ENCODE measurements at regions not wholly inside any gene's neighbourhood (a gene's known extent, or its start where the extent isn't known, plus 50 kb on each side); places are given as distances from the start of the nearest gene placed in this dataset.

DNA sequence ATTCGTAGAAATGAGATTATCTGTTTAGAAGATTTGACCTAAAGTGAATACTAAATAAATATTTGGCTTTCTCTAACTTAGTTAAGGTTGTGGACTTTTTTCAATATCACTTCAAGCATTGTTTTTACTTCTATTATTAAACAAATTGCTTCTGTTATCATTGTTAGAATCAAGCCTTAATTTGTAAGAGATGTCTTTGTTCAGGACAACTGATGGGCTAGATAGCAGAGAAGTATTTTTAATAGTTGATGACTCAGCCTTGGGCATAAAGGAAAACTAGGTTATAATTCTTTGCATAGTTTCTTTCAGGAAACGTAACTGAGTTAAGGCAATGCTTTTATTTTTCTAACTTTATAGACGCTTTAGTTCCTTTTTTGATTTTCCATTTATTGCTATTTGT lies 128.8 kb upstream of the SMIM30 start:
- DNase-seq (ENCODE audit: insufficient read length, low spot score) = no peak
- TF ChIP-seq, protein P1, sequence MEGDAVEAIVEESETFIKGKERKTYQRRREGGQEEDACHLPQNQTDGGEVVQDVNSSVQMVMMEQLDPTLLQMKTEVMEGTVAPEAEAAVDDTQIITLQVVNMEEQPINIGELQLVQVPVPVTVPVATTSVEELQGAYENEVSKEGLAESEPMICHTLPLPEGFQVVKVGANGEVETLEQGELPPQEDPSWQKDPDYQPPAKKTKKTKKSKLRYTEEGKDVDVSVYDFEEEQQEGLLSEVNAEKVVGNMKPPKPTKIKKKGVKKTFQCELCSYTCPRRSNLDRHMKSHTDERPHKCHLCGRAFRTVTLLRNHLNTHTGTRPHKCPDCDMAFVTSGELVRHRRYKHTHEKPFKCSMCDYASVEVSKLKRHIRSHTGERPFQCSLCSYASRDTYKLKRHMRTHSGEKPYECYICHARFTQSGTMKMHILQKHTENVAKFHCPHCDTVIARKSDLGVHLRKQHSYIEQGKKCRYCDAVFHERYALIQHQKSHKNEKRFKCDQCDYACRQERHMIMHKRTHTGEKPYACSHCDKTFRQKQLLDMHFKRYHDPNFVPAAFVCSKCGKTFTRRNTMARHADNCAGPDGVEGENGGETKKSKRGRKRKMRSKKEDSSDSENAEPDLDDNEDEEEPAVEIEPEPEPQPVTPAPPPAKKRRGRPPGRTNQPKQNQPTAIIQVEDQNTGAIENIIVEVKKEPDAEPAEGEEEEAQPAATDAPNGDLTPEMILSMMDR (IDR thresholded peaks at IDR 0.05; ENCODE audit: insufficient read depth, missing control alignments) = no peak
- FAIRE-seq = no peak

DNA sequence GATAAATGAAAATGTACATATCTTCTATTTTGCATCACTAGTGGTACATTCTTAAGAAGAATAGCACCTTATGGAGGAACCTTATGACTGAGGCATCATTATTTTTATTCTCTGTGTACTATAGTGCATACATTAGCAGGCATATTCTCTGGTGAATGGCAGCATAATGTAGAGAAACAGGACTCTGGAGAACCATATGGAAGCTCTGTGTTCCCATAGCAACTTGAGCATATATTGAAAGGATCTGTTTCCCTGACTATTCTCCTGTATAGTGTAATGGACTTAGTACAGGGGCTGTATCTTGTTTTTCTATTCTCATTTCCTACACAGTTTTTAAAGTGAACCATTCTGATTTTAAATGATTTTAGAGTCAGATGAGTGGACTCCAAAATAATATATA lies 128.4 kb upstream of the SMIM30 start:
- DNase-seq (ENCODE audit: insufficient read length, low spot score) (no peak), FAIRE-seq (no peak)
- TF ChIP-seq, protein P1 (IDR thresholded peaks at IDR 0.05; ENCODE audit: insufficient read depth, missing control alignments) = no peak

DNA sequence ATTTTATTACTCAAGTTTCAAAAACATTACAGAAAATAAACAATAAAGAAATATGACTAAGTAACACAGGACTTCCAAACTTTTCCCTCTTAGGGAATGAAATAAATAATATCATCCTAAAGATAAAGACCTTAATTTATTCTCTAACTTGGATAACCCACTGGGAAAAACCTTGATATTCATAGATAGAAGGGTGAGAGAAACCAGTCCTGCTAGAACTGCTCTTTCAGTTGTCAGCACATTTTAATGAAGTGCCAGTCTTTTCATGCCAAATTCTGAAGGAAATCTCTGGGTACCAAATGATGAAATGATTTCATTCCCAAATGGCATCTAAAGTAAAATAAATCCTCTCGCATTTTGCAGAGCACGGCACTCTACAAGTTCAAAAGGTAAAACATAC lies 114.5 kb upstream of the SMIM30 start:
- no peak for DNase-seq (ENCODE audit: insufficient read length, low spot score)
- TF ChIP-seq, protein P1 (IDR thresholded peaks at IDR 0.05; ENCODE audit: insufficient read depth, missing control alignments) = no peak
- no peak for FAIRE-seq

DNA sequence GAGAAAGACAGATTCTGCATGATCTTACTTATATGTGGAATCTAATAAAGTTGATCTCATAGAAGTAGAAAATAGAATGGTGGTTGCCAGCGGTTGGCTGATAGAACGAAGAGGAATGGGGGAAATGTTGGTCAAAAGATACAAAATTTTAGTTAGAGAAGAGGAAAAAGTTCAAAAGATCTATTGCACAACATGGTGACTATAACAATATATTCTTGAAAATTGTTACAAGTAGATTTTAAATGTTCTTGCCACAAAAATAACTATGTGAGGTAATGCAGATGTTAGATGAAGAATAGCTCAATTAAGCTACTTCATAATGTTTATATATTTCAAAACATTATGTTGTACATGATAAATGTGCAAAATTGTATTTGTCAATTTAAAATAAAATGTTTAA lies 112.3 kb upstream of the SMIM30 start:
- DNase-seq (ENCODE audit: insufficient read length, low spot score) = no peak
- FAIRE-seq = no peak
- TF ChIP-seq, protein P1 (IDR thresholded peaks at IDR 0.05; ENCODE audit: insufficient read depth, missing control alignments) = no peak

DNA sequence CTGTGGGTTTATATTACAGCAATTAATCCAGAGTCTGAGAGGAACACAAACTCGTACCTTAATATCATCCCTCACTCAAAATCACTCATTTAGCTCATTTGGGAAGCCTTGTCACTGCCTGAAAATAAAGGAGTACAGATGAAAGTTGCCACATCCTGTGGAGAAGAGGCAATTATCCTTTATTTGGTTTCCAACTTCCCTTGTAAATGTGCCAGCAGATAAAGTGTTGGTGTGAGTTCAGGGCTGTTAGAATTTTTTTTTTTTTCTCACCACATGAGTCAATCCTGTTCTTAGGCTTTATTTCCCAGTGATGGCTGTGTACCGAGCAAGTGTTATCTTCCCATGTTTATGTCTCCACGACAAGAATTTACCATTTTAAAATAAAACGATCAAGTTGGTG lies 99.0 kb upstream of the SMIM30 start:
- no peak for FAIRE-seq
- TF ChIP-seq, protein P1 (IDR thresholded peaks at IDR 0.05; ENCODE audit: insufficient read depth, missing control alignments) = no peak
- DNase-seq (ENCODE audit: insufficient read length, low spot score) = no peak

DNA sequence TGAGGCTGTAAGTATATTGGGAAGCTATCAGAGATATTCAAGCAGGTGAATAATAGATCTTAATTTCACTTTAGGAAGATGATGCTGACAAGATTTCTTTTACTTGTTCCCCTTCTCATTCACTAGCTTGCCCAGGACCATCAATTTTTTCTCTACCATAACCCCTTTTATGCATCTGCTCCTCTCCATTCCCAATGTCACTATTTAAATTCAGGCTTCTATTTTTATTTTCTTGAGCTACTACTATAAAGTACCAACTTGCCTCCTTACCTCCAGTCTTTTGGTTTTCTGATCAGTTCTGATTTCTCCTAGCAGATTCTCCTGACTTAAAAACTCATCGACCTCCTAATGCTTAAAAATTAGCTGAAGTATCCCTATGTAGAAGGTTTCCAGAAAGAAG lies 97.7 kb upstream of the SMIM30 start:
- FAIRE-seq = no peak
- no peak for DNase-seq (ENCODE audit: insufficient read length, low spot score)
- TF ChIP-seq, protein P1 (IDR thresholded peaks at IDR 0.05; ENCODE audit: insufficient read depth, missing control alignments) = no peak

DNA sequence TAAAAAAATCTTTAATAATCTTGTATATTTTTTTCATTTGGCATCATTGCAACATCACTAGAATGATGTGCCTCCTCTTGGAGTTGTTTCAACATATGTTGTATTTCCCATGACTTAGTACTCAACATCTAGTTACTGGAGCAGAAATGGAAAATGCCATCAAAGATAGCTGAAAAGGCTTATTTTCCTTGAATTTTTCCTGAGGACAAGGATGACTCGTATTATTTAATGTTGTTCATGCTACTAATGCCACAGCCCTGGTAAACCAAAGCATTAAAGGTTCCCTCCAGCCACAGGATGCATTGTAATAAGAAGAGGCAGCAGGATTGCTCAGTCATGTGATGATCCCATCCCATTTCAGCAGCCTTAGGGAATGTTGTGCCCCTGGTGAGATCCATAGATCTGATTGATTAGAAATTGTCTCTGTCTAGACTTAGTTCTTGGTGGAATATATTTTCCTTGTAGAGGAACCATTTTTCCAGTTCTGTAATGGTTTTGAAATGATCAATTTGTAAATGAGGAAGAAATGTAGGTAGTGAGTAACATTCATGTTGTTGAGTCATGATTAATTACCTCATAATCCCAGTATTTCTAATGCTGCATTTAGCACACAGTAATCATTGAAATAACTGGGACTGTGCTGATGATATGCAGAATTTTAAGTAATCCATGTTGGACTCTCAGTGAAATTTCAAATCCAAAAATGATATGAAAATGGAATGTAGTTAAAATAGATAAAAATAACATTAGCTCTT lies 91.3 kb upstream of the SMIM30 start:
- DNase-seq (ENCODE audit: insufficient read length, low spot score) (no peak), FAIRE-seq (no peak)
- TF ChIP-seq, protein P1 (IDR thresholded peaks at IDR 0.05; ENCODE audit: insufficient read depth, missing control alignments) = no peak

Data from D721Med (cell line).